Erythroblast (primary cell): ENCODE measurements at regions not wholly inside any gene's neighbourhood (a gene's known extent, or its start where the extent isn't known, plus 50 kb on each side); places are given as distances from the start of the nearest gene placed in this dataset.

Experiments used
- GATA1 ChIP-seq: IDR thresholded peaks from 2 replicates; pipeline ENCODE4 v1.6.1; 2011; ENCODE audit warnings: low read depth, mild to moderate bottlenecking, control low read depth, low read length, moderate library complexity
- POLR2A ChIP-seq: IDR thresholded peaks from 2 replicates; pipeline ENCODE4 v1.6.1; 2011; ENCODE audit warnings: mild to moderate bottlenecking, low read length

GRCh38 chr6:139905404-139906052 lies 531.1 kb upstream of the CITED2 start:
- TF ChIP-seq POLR2A = no peak
- TF ChIP-seq GATA1 = no peak
